ENCODE measurements at regions not wholly inside any gene's neighbourhood (a gene's known extent, or its start where the extent isn't known, plus 50 kb on each side); places are given as distances from the start of the nearest gene placed in this dataset.

- no peak for DNase-seq (ENCODE audit: low spot score)
Observed at GRCh38 chr13:74966814-74967424, 515.0 kb downstream of the TBC1D4 start.

DNA sequence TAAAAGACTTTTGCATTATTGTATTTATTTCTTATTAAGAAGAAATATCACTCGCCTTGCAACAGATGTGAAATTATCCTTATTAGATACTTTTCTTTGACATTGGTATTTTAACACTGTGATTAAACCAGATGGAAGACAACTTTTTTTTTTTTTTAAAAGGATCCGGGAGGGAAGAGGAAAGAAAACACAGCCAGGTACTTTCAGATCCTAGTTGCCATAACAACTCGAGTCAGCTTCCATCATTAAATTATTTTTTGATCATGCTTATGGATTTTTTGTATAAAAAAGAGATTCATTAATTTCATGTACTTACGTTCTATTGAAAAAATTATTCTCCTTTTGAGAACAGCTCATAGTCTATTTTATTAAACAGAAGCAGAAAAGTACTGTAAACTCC, 515.7 kb downstream of the TBC1D4 start:
- DNase-seq (ENCODE audit: low spot score): no peak

- no peak for DNase-seq (ENCODE audit: low spot score)
Observed at GRCh38 chr13:74945637-74946036, 536.3 kb downstream of the TBC1D4 start.

- DNase-seq (ENCODE audit: low spot score): no peak
Observed at GRCh38 chr13:74931698-74932433, 550.1 kb downstream of the TBC1D4 start.

DNA sequence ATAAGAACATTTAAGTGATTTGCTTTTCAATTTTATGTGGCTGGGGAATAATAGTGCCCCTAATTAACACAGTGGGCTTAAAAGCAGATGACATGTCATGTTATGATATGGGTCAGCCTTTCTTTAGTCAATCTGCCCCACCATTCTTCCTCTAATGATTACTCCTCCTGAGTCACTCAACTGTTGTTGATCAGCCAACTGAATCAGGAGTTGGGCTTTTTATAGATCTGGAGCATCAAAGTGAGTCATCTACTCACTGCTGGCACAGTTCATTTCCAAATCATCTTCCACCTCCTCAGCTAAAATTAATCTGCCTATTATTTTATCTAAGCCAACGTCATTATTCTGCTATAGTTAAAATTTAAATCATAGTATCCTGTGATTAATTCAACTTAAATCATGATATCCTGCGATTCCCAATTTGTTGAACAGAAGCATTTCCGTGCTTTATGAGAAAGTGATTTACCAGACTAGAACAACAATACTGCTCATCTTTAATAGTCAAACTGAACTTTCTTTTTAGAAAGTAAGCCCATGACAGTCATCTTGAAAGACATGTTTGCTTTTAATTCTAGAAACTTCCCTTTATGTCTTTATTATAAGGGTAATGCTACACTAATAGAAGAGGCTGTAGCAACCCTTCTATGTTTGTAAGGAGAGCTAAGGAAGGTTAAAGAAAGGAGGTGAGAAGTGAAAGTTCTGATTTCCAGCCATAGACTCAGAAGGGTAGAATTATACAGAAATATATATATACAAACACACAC, 551.4 kb downstream of the TBC1D4 start:
- peak; percentile 13 for DNase-seq (ENCODE audit: low spot score)

GRCh38 chr13:74929436-74929835, 552.5 kb downstream of the TBC1D4 start:
- no peak for DNase-seq (ENCODE audit: low spot score)

GRCh38 chr13:74927823-74928222, 554.1 kb downstream of the TBC1D4 start:
- DNase-seq (ENCODE audit: low spot score): no peak

- DNase-seq (ENCODE audit: low spot score): no peak
Observed at GRCh38 chr13:74922963-74923362, 559.0 kb downstream of the TBC1D4 start.

GRCh38 chr13:74921326-74921725, 560.6 kb downstream of the TBC1D4 start:
- no peak for DNase-seq (ENCODE audit: low spot score)

GRCh38 chr13:74920920-74921319, 561.0 kb downstream of the TBC1D4 start:
- DNase-seq (ENCODE audit: low spot score): no peak

- DNase-seq (ENCODE audit: low spot score): no peak
Observed at GRCh38 chr13:74920361-74920760, 561.6 kb downstream of the TBC1D4 start.

GRCh38 chr13:74919914-74920313, 562.1 kb downstream of the TBC1D4 start:
- DNase-seq (ENCODE audit: low spot score): no peak

GRCh38 chr13:74912898-74913297, 569.1 kb downstream of the TBC1D4 start:
- DNase-seq (ENCODE audit: low spot score): no peak

GRCh38 chr13:74910415-74910814, 571.6 kb downstream of the TBC1D4 start:
- DNase-seq (ENCODE audit: low spot score): no peak

- no peak for DNase-seq (ENCODE audit: low spot score)
Observed at GRCh38 chr13:74907788-74908187, 574.2 kb downstream of the TBC1D4 start.

GRCh38 chr13:74904556-74904955, 577.4 kb downstream of the TBC1D4 start:
- DNase-seq (ENCODE audit: low spot score): no peak

- DNase-seq (ENCODE audit: low spot score): no peak
Observed at GRCh38 chr13:74895042-74895796, 586.8 kb downstream of the TBC1D4 start.

GRCh38 chr13:74892096-74892495, 589.9 kb downstream of the TBC1D4 start:
- DNase-seq (ENCODE audit: low spot score): no peak

DNA sequence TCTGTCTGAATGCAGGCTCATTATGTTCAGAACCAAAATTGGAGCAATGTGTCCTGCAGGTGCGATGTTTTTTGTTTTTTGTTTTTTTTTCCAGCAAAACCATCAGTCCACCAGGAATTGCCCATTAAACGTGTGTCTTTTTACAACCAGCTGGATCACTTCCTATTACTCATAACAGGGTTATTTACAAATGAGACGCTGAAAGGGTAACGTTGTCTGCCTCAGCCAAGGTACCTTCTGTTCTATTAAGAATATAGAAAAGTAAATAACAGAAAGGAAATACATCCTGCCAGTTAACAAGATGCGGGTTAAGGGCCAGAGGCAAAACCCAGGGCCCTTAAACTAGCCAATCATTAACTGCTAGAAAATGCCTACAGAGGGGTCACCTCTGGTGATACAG, 590.4 kb downstream of the TBC1D4 start:
- peak; percentile 14 for DNase-seq (ENCODE audit: low spot score)

GRCh38 chr13:74889321-74889720, 592.6 kb downstream of the TBC1D4 start:
- DNase-seq (ENCODE audit: low spot score): no peak

- no peak for DNase-seq (ENCODE audit: low spot score)
Observed at GRCh38 chr13:74886502-74886901, 595.5 kb downstream of the TBC1D4 start.

GRCh38 chr13:74883834-74884233, 598.1 kb downstream of the TBC1D4 start:
- DNase-seq (ENCODE audit: low spot score): peak; percentile 16
